COLO668 (cell line): ENCODE measurements at regions not wholly inside any gene's neighbourhood (a gene's known extent, or its start where the extent isn't known, plus 50 kb on each side); places are given as distances from the start of the nearest gene placed in this dataset.

Experiments used
- DNase-seq: peaks from one replicate; lab custom pipeline; 2025; ENCODE audit not compliant: unreplicated experiment; lab: John Stamatoyannopoulos, UW

- no peak for DNase-seq
Measured at GRCh38 chr1:232386294-232386693, 243.6 kb downstream of the SIPA1L2 start.

GRCh38 chr1:232385221-232385620 lies 244.7 kb downstream of the SIPA1L2 start:
- DNase-seq, result no peak

- DNase-seq, result no peak
Measured at GRCh38 chr1:232384171-232384883, 245.6 kb downstream of the SIPA1L2 start.

- DNase-seq, result no peak
Measured at GRCh38 chr1:232383455-232384123, 246.3 kb downstream of the SIPA1L2 start.

GRCh38 chr1:232382671-232383070 lies 247.3 kb downstream of the SIPA1L2 start:
- no peak for DNase-seq

- DNase-seq, result no peak
Measured at GRCh38 chr1:232381394-232382100, 248.4 kb downstream of the SIPA1L2 start.

- no peak for DNase-seq
Measured at GRCh38 chr1:232380596-232380995, 249.3 kb downstream of the SIPA1L2 start.

- DNase-seq, result no peak
Measured at GRCh38 chr1:232380131-232380530, 249.8 kb downstream of the SIPA1L2 start.

GRCh38 chr1:232379063-232379434 lies 250.9 kb downstream of the SIPA1L2 start:
- no peak for DNase-seq

GRCh38 chr1:232378266-232379062 lies 251.5 kb downstream of the SIPA1L2 start:
- peak; percentile 31 for DNase-seq

- no peak for DNase-seq
Measured at GRCh38 chr1:232377494-232377770, 252.5 kb downstream of the SIPA1L2 start.

GRCh38 chr1:232376632-232377493 lies 253.1 kb downstream of the SIPA1L2 start:
- DNase-seq, result no peak

- DNase-seq, result no peak
Measured at GRCh38 chr1:232372841-232373440, 257.0 kb downstream of the SIPA1L2 start.

- no peak for DNase-seq
Measured at GRCh38 chr1:232372431-232372830, 257.5 kb downstream of the SIPA1L2 start.

- no peak for DNase-seq
Measured at GRCh38 chr1:232369451-232370296, 260.3 kb downstream of the SIPA1L2 start.

GRCh38 chr1:232368821-232369321 lies 261.1 kb downstream of the SIPA1L2 start:
- no peak for DNase-seq

- DNase-seq, result peak; percentile 52
Measured at GRCh38 chr1:232367293-232367692, 262.6 kb downstream of the SIPA1L2 start.

GRCh38 chr1:232364654-232365382 lies 265.1 kb downstream of the SIPA1L2 start:
- DNase-seq, result no peak
